T-cell (primary cell): ENCODE measurements at regions not wholly inside any gene's neighbourhood (a gene's known extent, or its start where the extent isn't known, plus 50 kb on each side); places are given as distances from the start of the nearest gene placed in this dataset.

ENCODE experiments used
- ATAC-seq, 4 experiments: fragments of 200-7000 bp in 3 of 4; fragments of 150-1000 bp in 1 of 4; cut with Tn5 transposase; replicated peaks in 1 of 4; 1 replicate in 3 of 4; 2 replicates in 1 of 4; pipeline ENCODE4 v1.10.0; 2021; ENCODE audit warnings: moderate library complexity in 3 of 4, mild to moderate bottlenecking in 2 of 4, moderate number of reproducible peaks in 1 of 4
- CTCF ChIA-PET, 2 donors: fragments of 300-600 bp; sonication (Branson Sonifier 250); formaldehyde crosslinking; loops; one replicate each; lab custom pipeline; 2022; ENCODE audit warnings: antibody characterized with exemption in 2 of 2; lab: Charles Lee
- POLR2A ChIA-PET, 2 donors: fragments of 300-600 bp; sonication (Branson Sonifier 250); formaldehyde crosslinking; loops; one replicate each; lab custom pipeline; 2022; ENCODE audit warnings: antibody characterized with exemption in 2 of 2; lab: Charles Lee
- DNase-seq, 35 experiments: peaks; one replicate each; pipeline versions ENCODE4 v3.0.0 to v3.0.0-alpha.2; 2013 to 2023
- H3K27ac ChIP-seq: one replicate; pipeline ENCODE4 v1.5.1; 2013; ENCODE audit warnings: low read length
- H3K27me3 ChIP-seq, 2 experiments: replicated peaks in 1 of 2; 1 replicate in 1 of 2; 2 replicates in 1 of 2; pipeline versions ENCODE4 v1.6.1 to v1.7.0; 2013; ENCODE audit warnings: low read length in 1 of 2, mixed read lengths in 1 of 2; ENCODE audit not compliant: control insufficient read depth in 2 of 2, insufficient read depth in 2 of 2; ENCODE audit errors: extremely low read depth in 1 of 2
- H3K36me3 ChIP-seq, 2 donors: 1 replicate in 1 of 2; 2 replicates in 1 of 2; pipeline versions ENCODE4 v1.6.1 to v1.7.0; 2013; ENCODE audit warnings: low read length in 1 of 2; ENCODE audit not compliant: control insufficient read depth in 2 of 2, insufficient read depth in 1 of 2; ENCODE audit errors: extremely low read depth in 1 of 2
- H3K4me1 ChIP-seq, 2 experiments: 1 replicate in 1 of 2; 2 replicates in 1 of 2; pipeline versions ENCODE4 v1.6.1 to v1.7.0; 2013; ENCODE audit warnings: low read length in 2 of 2, mixed read lengths in 1 of 2; ENCODE audit not compliant: insufficient read depth in 2 of 2, control insufficient read depth in 1 of 2; ENCODE audit errors: extremely low read depth in 1 of 2
- H3K4me3 ChIP-seq, 2 donors: 1 replicate in 1 of 2; 2 replicates in 1 of 2; pipeline versions ENCODE4 v1.5.1 to v1.7.0; 2013; ENCODE audit warnings: mild to moderate bottlenecking in 2 of 2, low read length in 1 of 2, moderate library complexity in 1 of 2; ENCODE audit not compliant: control insufficient read depth in 1 of 2; ENCODE audit errors: extremely low read depth in 1 of 2
- H3K9me3 ChIP-seq: 2 replicates; pipeline ENCODE4 v1.7.0; 2013
- H3K27ac Mint-ChIP-seq, 2 donors: one replicate each; pipeline ENCODE4 v1.8.0; 2020 to 2021; ENCODE audit warnings: mild to moderate bottlenecking in 2 of 2, mixed read lengths in 2 of 2
- H3K27me3 Mint-ChIP-seq, 2 donors: one replicate each; pipeline ENCODE4 v1.8.0; 2021 to 2022; ENCODE audit warnings: mixed read lengths in 2 of 2
- H3K36me3 Mint-ChIP-seq: one replicate; pipeline ENCODE4 v1.8.0; 2021; ENCODE audit warnings: mixed read lengths
- H3K4me1 Mint-ChIP-seq, 3 donors: one replicate each; pipeline ENCODE4 v1.8.0; 2020 to 2022; ENCODE audit warnings: mixed read lengths in 3 of 3, mild to moderate bottlenecking in 1 of 3
- H3K4me3 Mint-ChIP-seq, 3 donors: one replicate each; pipeline ENCODE4 v1.8.0; 2020 to 2022; ENCODE audit warnings: mild to moderate bottlenecking in 3 of 3, mixed read lengths in 3 of 3, moderate library complexity in 3 of 3
- H3K9me3 Mint-ChIP-seq, 3 donors: one replicate each; pipeline ENCODE4 v1.8.0; 2020 to 2022; ENCODE audit warnings: mixed read lengths in 3 of 3
- WGBS: methylation state at CpG from one replicate; pipeline ENCODE4 v1.1.5; 2013; ENCODE audit warnings: missing lambda C conversion rate; ENCODE audit not compliant: insufficient coverage; 5-methylcytosine and 5-hydroxymethylcytosine counted together

DNA sequence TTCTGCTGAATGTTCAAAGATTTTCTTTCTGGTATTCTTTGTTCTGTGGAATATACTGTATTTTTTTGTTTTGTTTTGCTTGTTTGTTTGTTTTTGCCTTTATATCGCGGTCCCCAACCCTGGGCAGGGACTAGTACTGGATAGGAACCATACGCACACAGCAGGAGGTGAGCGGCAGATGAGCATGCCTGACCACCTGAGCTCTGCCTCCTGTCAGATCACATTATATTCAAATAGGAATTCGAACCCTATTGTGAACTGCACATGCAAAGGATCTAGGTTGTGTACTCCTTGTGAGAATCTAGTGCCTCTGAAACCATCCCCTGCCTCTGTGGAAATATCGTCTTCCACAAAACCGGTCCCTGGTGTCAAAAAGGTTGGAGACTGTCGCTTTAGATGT lies 83.3 kb upstream of the ANO3 start:
- ChIA-PET CTCF (no interaction called here), POLR2A (no interaction called here)
- no peaks in the 10 kb centered on the region for H3K27me3 Mint-ChIP-seq
- Histone ChIP-seq H3K4me3 (no peak overlapping the region), H3K36me3 (no peaks in the 10 kb centered on the region), H3K4me1 (no peaks in the 10 kb centered on the region), H3K27ac (no peak overlapping the region), H3K9me3 (no peaks in the 10 kb centered on the region), H3K27me3 (no peaks in the 10 kb centered on the region)
- no peaks in the 10 kb centered on the region for H3K4me1 Mint-ChIP-seq
- DNase-seq (no peak), ATAC-seq (no peak)
- H3K36me3 Mint-ChIP-seq, result no peaks in the 10 kb centered on the region
- no peak overlapping the region for H3K4me3 Mint-ChIP-seq
- peaks cover 2 to 8% (median 4%) of the 10 kb centered on the region in 3 donors for H3K9me3 Mint-ChIP-seq
- H3K27ac Mint-ChIP-seq, result no peak overlapping the region
- WGBS, result 78% methylated on average over 3 of the region's 8 CpGs

DNA sequence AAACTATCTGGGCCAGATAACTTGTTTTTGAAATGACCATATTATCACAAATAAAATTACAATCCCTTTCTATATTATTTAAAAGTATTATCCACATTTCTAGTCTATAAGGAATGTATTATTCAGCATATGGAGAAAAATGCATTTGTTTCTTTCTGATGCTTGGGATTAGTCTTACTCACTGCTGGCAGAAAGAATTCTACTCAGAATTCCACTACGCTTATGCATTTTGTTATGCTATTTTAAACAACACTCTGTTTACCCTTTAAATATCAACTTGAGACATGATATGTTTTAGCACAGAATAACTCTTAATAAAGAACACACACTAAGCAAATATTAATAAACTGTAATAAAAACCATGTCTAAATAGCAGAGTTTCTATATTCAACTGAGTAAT lies 77.6 kb upstream of the ANO3 start:
- no peak for DNase-seq
- Histone ChIP-seq H3K4me1 (no peaks in the 10 kb centered on the region), H3K27me3 (no peaks in the 10 kb centered on the region), H3K9me3 (no peaks in the 10 kb centered on the region), H3K4me3 (no peak overlapping the region), H3K36me3 (no peaks in the 10 kb centered on the region), H3K27ac (no peak overlapping the region)
- no peaks in the 10 kb centered on the region for H3K36me3 Mint-ChIP-seq
- WGBS, result no CpG with 5 or more reads among the region's 1 CpG
- no peaks in the 10 kb centered on the region for H3K27me3 Mint-ChIP-seq
- CTCF ChIA-PET, result interaction anchor here in 1 of 2 donors (0.6 kb wide), 1 partner anchor 592 kb away, joined by 3 read pairs; no protein-coding TSS in a partner anchor
- H3K27ac Mint-ChIP-seq, result no peak overlapping the region
- ATAC-seq, result no peak
- peaks cover 0 to 3% (median 0%) of the 10 kb centered on the region in 3 donors for H3K9me3 Mint-ChIP-seq
- no peak overlapping the region for H3K4me3 Mint-ChIP-seq
- POLR2A ChIA-PET, result no interaction called here
- no peaks in the 10 kb centered on the region for H3K4me1 Mint-ChIP-seq

DNA sequence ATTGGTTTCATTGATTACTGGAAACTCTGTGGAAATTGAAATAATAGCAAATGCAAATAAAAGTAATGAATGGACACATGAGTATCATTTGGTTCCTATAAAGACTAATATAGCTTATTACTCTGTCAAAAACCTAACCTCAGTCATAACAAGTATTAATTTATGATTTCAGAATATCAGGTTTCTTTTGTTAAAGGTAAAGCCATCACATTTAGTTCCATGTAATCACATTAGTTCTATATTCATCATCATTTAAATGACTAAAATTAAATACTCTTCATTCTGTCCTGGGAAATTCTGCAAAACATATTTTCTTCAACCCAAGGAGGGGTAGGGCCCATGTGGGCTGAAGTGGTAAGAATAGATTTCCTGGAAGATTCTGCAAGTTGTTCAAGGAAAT lies 68.2 kb upstream of the ANO3 start:
- Histone ChIP-seq H3K9me3 (no peaks in the 10 kb centered on the region), H3K36me3 (no peaks in the 10 kb centered on the region), H3K4me1 (no peaks in the 10 kb centered on the region), H3K27ac (no peak overlapping the region), H3K27me3 (no peaks in the 10 kb centered on the region), H3K4me3 (no peak overlapping the region)
- H3K4me1 Mint-ChIP-seq, result no peaks in the 10 kb centered on the region
- no peak for ATAC-seq
- CTCF ChIA-PET, result interaction anchor here in 1 of 2 donors (0.8 kb wide), 1 partner anchor 21 kb away, joined by 3 read pairs; no protein-coding TSS in a partner anchor
- H3K4me3 Mint-ChIP-seq, result no peak overlapping the region
- peaks cover 2 to 9% (median 4%) of the 10 kb centered on the region in 3 donors for H3K9me3 Mint-ChIP-seq
- POLR2A ChIA-PET, result no interaction called here
- H3K27ac Mint-ChIP-seq, result no peak overlapping the region
- no peak for DNase-seq
- H3K36me3 Mint-ChIP-seq, result no peaks in the 10 kb centered on the region
- no peaks in the 10 kb centered on the region for H3K27me3 Mint-ChIP-seq

DNA sequence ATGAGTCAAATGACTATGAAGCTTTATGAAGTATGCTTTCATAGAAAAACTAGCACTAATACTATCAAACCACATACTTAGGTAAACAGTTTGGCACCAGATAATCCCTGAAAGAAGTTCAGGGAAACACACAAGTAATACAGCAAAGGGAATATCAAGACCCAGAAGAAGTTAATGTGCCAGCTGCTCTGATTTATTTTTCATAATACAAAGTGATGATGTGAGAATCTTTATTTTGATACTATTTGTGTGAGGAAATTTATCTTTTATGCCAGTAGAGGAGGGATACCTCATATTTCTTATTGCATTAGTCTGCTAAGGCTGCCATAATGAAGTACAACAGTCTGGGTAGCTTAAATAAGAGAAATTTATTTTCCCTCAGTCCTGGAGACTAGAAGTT lies 67.7 kb upstream of the ANO3 start:
- H3K9me3 ChIP-seq, result no peaks in the 10 kb centered on the region
- ChIA-PET CTCF (interaction anchor here in 1 of 2 donors (0.7 kb wide), 1 partner anchor 10 kb away, joined by 3 read pairs; no protein-coding TSS in a partner anchor), POLR2A (no interaction called here)
- Mint-ChIP-seq H3K36me3 (no peaks in the 10 kb centered on the region), H3K4me3 (no peak overlapping the region), H3K27me3 (no peaks in the 10 kb centered on the region), H3K27ac (no peak overlapping the region), H3K4me1 (no peaks in the 10 kb centered on the region), H3K9me3 (peaks cover 2 to 9% (median 4%) of the 10 kb centered on the region in 3 donors)
- H3K4me1 ChIP-seq, result no peaks in the 10 kb centered on the region
- ATAC-seq (no peak), DNase-seq (no peak)
- no peaks in the 10 kb centered on the region for H3K36me3 ChIP-seq
- H3K27ac ChIP-seq, result no peak overlapping the region
- H3K27me3 ChIP-seq, result no peaks in the 10 kb centered on the region
- no peak overlapping the region for H3K4me3 ChIP-seq

DNA sequence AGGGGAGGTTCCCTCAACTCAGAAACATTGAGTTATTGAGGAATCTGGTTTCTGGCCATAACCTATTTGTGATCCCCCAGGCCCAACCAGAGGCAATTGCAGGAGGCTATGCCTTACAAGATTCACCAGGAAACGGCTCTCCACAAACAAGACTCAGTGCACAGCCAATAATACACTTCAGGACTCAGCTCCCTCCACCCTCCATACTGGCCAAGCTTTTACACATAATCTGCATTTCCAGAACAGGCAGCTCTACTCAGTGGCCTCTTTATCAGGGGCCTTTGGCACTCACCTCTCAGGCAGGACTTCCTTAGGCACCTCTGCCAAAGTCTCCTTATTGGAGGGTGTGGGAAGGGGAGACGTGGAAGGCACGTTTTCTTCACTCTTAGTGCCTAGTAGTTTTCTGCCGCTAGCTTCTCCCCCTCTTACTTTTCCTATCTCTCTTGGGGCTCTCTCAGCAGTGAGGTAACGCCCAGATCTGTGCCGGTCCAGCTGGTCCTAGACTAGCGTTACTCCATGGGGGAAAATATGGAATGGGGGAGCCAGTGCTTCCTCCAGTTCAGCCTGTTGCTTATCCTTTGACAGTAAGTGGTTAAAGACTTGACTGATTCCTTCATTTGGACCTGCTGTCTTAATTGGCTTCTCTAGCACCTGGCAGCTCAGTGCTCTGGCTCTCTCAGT lies 62.8 kb upstream of the ANO3 start:
- no peaks in the 10 kb centered on the region for H3K36me3 ChIP-seq
- no peaks in the 10 kb centered on the region for H3K9me3 ChIP-seq

DNA sequence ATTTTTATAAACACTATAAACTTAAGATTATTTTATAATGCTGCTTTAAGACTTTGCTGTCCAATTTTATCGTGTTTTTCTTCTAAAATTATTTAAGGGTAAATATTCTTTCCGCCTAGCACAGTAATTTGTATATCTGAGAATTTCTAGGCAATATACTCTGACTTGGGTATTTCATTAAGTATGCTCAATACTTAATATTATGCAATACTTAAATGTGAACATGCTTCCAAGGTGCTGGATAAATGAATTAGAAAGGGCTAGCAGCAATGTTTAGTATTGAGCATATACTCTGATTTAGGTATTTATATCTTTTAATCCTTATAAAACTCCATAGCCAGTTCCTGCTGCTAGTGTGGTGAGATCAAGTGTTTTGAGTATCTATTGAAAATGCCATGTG lies 60.3 kb upstream of the ANO3 start:
- DNase-seq, result no peak
- POLR2A ChIA-PET, result no interaction called here
- no peak overlapping the region for H3K4me3 ChIP-seq
- no peaks in the 10 kb centered on the region for H3K4me1 ChIP-seq
- Mint-ChIP-seq H3K36me3 (no peaks in the 10 kb centered on the region), H3K4me3 (no peak overlapping the region), H3K27me3 (no peaks in the 10 kb centered on the region), H3K27ac (no peak overlapping the region), H3K9me3 (no peaks in the 10 kb centered on the region), H3K4me1 (no peaks in the 10 kb centered on the region)
- no peaks in the 10 kb centered on the region for H3K9me3 ChIP-seq
- CTCF ChIA-PET, result no interaction called here
- no peak for ATAC-seq
- no peaks in the 10 kb centered on the region for H3K27me3 ChIP-seq
- WGBS, result no CpG with 5 or more reads among the region's 2 CpGs
- no peaks in the 10 kb centered on the region for H3K36me3 ChIP-seq
- no peak overlapping the region for H3K27ac ChIP-seq

More for the DNA sequence above, 62.8 kb upstream of the ANO3 start:
- Histone ChIP-seq H3K27me3 (no peaks in the 10 kb centered on the region), H3K4me1 (no peaks in the 10 kb centered on the region), H3K4me3 (no peak overlapping the region), H3K27ac (no peak overlapping the region)
- ATAC-seq, result no peak
- H3K27ac Mint-ChIP-seq, result no peak overlapping the region
- H3K27me3 Mint-ChIP-seq, result no peaks in the 10 kb centered on the region
- no peak overlapping the region for H3K4me3 Mint-ChIP-seq
- CTCF ChIA-PET, result no interaction called here
- no peaks in the 10 kb centered on the region for H3K4me1 Mint-ChIP-seq
- POLR2A ChIA-PET, result no interaction called here
- WGBS, result 57% methylated on average over 1 of the region's 7 CpGs
- H3K36me3 Mint-ChIP-seq, result no peaks in the 10 kb centered on the region
- no peak for DNase-seq
- H3K9me3 Mint-ChIP-seq, result no peaks in the 10 kb centered on the region
